OCI-LY1 (cell line): ENCODE measurements at regions not wholly inside any gene's neighbourhood (a gene's known extent, or its start where the extent isn't known, plus 50 kb on each side); places are given as distances from the start of the nearest gene placed in this dataset.

ENCODE experiments used
- H2AFZ ChIP-seq: fragments of 200-600 bp; sonication (generic), shearing (Covaris generic); 2 replicates; pipeline ENCODE4 v1.6.0; 2014; ENCODE audit warnings: antibody characterized with exemption, mild to moderate bottlenecking, low read length
- H3F3A ChIP-seq: fragments of 200-600 bp; sonication (generic), shearing (Covaris generic); 2 replicates; pipeline ENCODE4 v1.6.0; 2014; ENCODE audit warnings: mild to moderate bottlenecking, antibody characterized with exemption, low read length, moderate library complexity; ENCODE audit not compliant: insufficient read depth
- H3K27ac ChIP-seq: fragments of 200-600 bp; sonication (generic); 2 replicates; pipeline ENCODE4 v1.5.1; 2014; ENCODE audit warnings: low read length, mixed run types, mild to moderate bottlenecking, low read depth; ENCODE audit not compliant: poor library complexity, severe bottlenecking
- H3K27me3 ChIP-seq: fragments of 200-600 bp; sonication (generic); 2 replicates; pipeline ENCODE4 v1.6.0; 2014; ENCODE audit warnings: antibody characterized with exemption, mild to moderate bottlenecking, low read length, moderate library complexity; ENCODE audit not compliant: insufficient read depth
- H3K36me3 ChIP-seq: fragments of 200-600 bp; sonication (generic); 2 replicates; pipeline ENCODE4 v1.6.1; 2014; ENCODE audit warnings: mild to moderate bottlenecking, antibody characterized with exemption, low read length, moderate library complexity, mixed read lengths; ENCODE audit not compliant: insufficient read depth
- H3K4me1 ChIP-seq: fragments of 200-600 bp; sonication (generic); 2 replicates; pipeline ENCODE4 v1.5.1; 2014; ENCODE audit warnings: mild to moderate bottlenecking, low read length, moderate library complexity; ENCODE audit not compliant: insufficient read depth, severe bottlenecking
- H3K4me2 ChIP-seq: fragments of 200-600 bp; sonication (generic), shearing (Covaris generic); 2 replicates; pipeline ENCODE4 v1.6.1; 2014; ENCODE audit warnings: low read length
- H3K4me3 ChIP-seq: fragments of 200-600 bp; sonication (generic); 2 replicates; pipeline ENCODE4 v1.5.1; 2014; ENCODE audit warnings: low read length, low read depth, mild to moderate bottlenecking, mixed read lengths; ENCODE audit not compliant: poor library complexity, severe bottlenecking
- H3K79me2 ChIP-seq: fragments of 200-600 bp; shearing (Covaris generic); 2 replicates; pipeline ENCODE4 v1.6.1; 2016; ENCODE audit warnings: mixed run types, low read length, mixed read lengths; ENCODE audit not compliant: insufficient read depth
- H3K9ac ChIP-seq: fragments of 200-600 bp; sonication (generic), shearing (Covaris generic); 2 replicates; pipeline ENCODE4 v1.6.1; 2014; ENCODE audit warnings: mild to moderate bottlenecking, low read length, mixed read lengths
- H3K9me2 ChIP-seq: fragments of 200-600 bp; sonication (generic), shearing (Covaris generic); 2 replicates; pipeline ENCODE4 v1.6.1; 2014; ENCODE audit warnings: low read depth, mild to moderate bottlenecking, low read length, mixed read lengths
- H3K9me3 ChIP-seq: fragments of 200-600 bp; shearing (Covaris generic); 2 replicates; pipeline ENCODE4 v1.6.1; 2014; ENCODE audit warnings: low read length, mixed read lengths
- H4K20me1 ChIP-seq: fragments of 200-600 bp; sonication (generic), shearing (Covaris generic); 2 replicates; pipeline ENCODE4 v1.6.0; 2016; ENCODE audit warnings: mild to moderate bottlenecking, low read length; ENCODE audit not compliant: insufficient read depth
- EZH2 ChIP-seq: fragments of 200-600 bp; sonication (generic), shearing (Covaris generic); IDR thresholded peaks from 2 replicates; pipeline ENCODE4 v1.8.0; 2017; ENCODE audit warnings: borderline replicate concordance, mixed run types, mild to moderate bottlenecking, antibody characterized with exemption, low read length, moderate library complexity, mixed read lengths
- TF ChIP-seq, protein P1 (sequence below): fragments of 200-600 bp; sonication (generic), shearing (Covaris generic); IDR thresholded peaks from 2 replicates; pipeline ENCODE4 v1.5.1; 2017; ENCODE audit warnings: mild to moderate bottlenecking, antibody characterized with exemption, low read length, moderate library complexity, mixed read lengths

DNA sequence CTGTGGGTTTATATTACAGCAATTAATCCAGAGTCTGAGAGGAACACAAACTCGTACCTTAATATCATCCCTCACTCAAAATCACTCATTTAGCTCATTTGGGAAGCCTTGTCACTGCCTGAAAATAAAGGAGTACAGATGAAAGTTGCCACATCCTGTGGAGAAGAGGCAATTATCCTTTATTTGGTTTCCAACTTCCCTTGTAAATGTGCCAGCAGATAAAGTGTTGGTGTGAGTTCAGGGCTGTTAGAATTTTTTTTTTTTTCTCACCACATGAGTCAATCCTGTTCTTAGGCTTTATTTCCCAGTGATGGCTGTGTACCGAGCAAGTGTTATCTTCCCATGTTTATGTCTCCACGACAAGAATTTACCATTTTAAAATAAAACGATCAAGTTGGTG is 99.0 kb upstream of the SMIM30 start:
- H3K4me1 ChIP-seq: no peaks in the 10 kb centered on the region
- no peak overlapping the region for H3K9ac ChIP-seq
- H3K4me3 ChIP-seq: no peak overlapping the region
- H4K20me1 ChIP-seq: no peaks in the 10 kb centered on the region
- H3K4me2 ChIP-seq: no peak overlapping the region
- H2AFZ ChIP-seq: no peak overlapping the region
- no peaks in the 10 kb centered on the region for H3K27me3 ChIP-seq
- no peaks in the 10 kb centered on the region for H3K36me3 ChIP-seq
- no peaks in the 10 kb centered on the region for H3K79me2 ChIP-seq
- TF ChIP-seq EZH2: no peak
- TF ChIP-seq, protein P1, sequence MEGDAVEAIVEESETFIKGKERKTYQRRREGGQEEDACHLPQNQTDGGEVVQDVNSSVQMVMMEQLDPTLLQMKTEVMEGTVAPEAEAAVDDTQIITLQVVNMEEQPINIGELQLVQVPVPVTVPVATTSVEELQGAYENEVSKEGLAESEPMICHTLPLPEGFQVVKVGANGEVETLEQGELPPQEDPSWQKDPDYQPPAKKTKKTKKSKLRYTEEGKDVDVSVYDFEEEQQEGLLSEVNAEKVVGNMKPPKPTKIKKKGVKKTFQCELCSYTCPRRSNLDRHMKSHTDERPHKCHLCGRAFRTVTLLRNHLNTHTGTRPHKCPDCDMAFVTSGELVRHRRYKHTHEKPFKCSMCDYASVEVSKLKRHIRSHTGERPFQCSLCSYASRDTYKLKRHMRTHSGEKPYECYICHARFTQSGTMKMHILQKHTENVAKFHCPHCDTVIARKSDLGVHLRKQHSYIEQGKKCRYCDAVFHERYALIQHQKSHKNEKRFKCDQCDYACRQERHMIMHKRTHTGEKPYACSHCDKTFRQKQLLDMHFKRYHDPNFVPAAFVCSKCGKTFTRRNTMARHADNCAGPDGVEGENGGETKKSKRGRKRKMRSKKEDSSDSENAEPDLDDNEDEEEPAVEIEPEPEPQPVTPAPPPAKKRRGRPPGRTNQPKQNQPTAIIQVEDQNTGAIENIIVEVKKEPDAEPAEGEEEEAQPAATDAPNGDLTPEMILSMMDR: no peak
- no peak overlapping the region for H3K27ac ChIP-seq
- H3K9me2 ChIP-seq: no peaks in the 10 kb centered on the region
- no peaks in the 10 kb centered on the region for H3K9me3 ChIP-seq
- H3F3A ChIP-seq: no peaks in the 10 kb centered on the region

DNA sequence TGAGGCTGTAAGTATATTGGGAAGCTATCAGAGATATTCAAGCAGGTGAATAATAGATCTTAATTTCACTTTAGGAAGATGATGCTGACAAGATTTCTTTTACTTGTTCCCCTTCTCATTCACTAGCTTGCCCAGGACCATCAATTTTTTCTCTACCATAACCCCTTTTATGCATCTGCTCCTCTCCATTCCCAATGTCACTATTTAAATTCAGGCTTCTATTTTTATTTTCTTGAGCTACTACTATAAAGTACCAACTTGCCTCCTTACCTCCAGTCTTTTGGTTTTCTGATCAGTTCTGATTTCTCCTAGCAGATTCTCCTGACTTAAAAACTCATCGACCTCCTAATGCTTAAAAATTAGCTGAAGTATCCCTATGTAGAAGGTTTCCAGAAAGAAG is 97.7 kb upstream of the SMIM30 start:
- Histone ChIP-seq H3K27ac (no peak overlapping the region), H3K27me3 (no peaks in the 10 kb centered on the region), H3K9me3 (no peaks in the 10 kb centered on the region), H3K4me1 (no peaks in the 10 kb centered on the region), H3K4me2 (no peak overlapping the region), H2AFZ (no peak overlapping the region), H4K20me1 (no peaks in the 10 kb centered on the region), H3K36me3 (no peaks in the 10 kb centered on the region), H3K9me2 (no peaks in the 10 kb centered on the region), H3K4me3 (no peak overlapping the region), H3K9ac (no peak overlapping the region), H3F3A (no peaks in the 10 kb centered on the region), H3K79me2 (no peaks in the 10 kb centered on the region)
- TF ChIP-seq, protein P1: no peak
- TF ChIP-seq EZH2: no peak

DNA sequence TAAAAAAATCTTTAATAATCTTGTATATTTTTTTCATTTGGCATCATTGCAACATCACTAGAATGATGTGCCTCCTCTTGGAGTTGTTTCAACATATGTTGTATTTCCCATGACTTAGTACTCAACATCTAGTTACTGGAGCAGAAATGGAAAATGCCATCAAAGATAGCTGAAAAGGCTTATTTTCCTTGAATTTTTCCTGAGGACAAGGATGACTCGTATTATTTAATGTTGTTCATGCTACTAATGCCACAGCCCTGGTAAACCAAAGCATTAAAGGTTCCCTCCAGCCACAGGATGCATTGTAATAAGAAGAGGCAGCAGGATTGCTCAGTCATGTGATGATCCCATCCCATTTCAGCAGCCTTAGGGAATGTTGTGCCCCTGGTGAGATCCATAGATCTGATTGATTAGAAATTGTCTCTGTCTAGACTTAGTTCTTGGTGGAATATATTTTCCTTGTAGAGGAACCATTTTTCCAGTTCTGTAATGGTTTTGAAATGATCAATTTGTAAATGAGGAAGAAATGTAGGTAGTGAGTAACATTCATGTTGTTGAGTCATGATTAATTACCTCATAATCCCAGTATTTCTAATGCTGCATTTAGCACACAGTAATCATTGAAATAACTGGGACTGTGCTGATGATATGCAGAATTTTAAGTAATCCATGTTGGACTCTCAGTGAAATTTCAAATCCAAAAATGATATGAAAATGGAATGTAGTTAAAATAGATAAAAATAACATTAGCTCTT is 91.3 kb upstream of the SMIM30 start:
- H3K4me2 ChIP-seq: no peak overlapping the region
- H3F3A ChIP-seq: no peaks in the 10 kb centered on the region
- no peak overlapping the region for H2AFZ ChIP-seq
- H3K27ac ChIP-seq: no peak overlapping the region
- H3K4me3 ChIP-seq: no peak overlapping the region
- no peak for TF ChIP-seq EZH2
- TF ChIP-seq, protein P1: no peak
- H3K27me3 ChIP-seq: no peaks in the 10 kb centered on the region
- H3K4me1 ChIP-seq: no peaks in the 10 kb centered on the region
- H4K20me1 ChIP-seq: no peaks in the 10 kb centered on the region
- H3K9me2 ChIP-seq: no peaks in the 10 kb centered on the region
- no peaks in the 10 kb centered on the region for H3K9me3 ChIP-seq
- no peak overlapping the region for H3K9ac ChIP-seq
- H3K36me3 ChIP-seq: no peaks in the 10 kb centered on the region
- no peaks in the 10 kb centered on the region for H3K79me2 ChIP-seq
